NB4 (cell line): ENCODE measurements at regions not wholly inside any gene's neighbourhood (a gene's known extent, or its start where the extent isn't known, plus 50 kb on each side); places are given as distances from the start of the nearest gene placed in this dataset.

Experiments
- DNase-seq: peaks from one replicate; pipeline ENCODE4 v3.0.0; 2010; ENCODE audit warnings: low read depth
- H3K4me3 ChIP-seq: one replicate; pipeline ENCODE4 v1.5.1; 2011; ENCODE audit warnings: mild to moderate bottlenecking, low read depth, low read length, moderate library complexity
- CTCF ChIP-seq: IDR thresholded peaks from one replicate; pipeline ENCODE4 v1.5.1; 2012; ENCODE audit warnings: low read depth, low read length
- MYC ChIP-seq: IDR thresholded peaks from 2 replicates; pipeline ENCODE4 v1.6.1; 2011; ENCODE audit warnings: low read depth, low read length
- POLR2A ChIP-seq: IDR thresholded peaks from 2 replicates; pipeline ENCODE4 v1.6.1; 2011; ENCODE audit warnings: mild to moderate bottlenecking; ENCODE audit not compliant: insufficient read length; ENCODE audit errors: extremely low read depth
- TF ChIP-seq, protein P1 (sequence below): IDR thresholded peaks from 2 replicates; pipeline ENCODE4 v1.6.1; 2011; ENCODE audit warnings: low read depth, low read length

DNA sequence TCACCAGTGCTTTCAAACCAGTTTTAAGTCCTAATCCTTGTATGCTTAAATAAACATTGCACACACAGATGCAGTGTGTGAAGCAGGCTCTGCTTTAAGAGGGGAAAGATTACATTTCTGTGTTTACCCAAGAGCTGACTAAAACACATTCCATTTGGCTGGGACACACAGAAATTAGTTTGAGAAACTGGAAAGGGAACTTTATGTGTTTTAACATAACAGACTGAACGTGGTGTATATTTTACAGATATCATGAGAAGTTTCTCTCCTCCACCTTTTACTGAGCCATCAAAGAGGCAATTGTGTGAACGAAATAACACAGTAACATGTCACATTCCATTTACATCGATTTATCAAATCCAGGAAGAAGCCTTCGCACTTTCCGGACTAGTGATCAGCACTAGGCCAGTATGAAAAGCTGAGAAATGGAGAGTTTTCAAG, 121.8 kb downstream of the MAIP1 start:
- no peak for TF ChIP-seq CTCF
- no peak for TF ChIP-seq MYC
- TF ChIP-seq, protein P1, sequence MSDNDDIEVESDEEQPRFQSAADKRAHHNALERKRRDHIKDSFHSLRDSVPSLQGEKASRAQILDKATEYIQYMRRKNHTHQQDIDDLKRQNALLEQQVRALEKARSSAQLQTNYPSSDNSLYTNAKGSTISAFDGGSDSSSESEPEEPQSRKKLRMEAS = no peak
- no peak for TF ChIP-seq POLR2A
- no peak for DNase-seq
- no peak overlapping the region for H3K4me3 ChIP-seq

DNA sequence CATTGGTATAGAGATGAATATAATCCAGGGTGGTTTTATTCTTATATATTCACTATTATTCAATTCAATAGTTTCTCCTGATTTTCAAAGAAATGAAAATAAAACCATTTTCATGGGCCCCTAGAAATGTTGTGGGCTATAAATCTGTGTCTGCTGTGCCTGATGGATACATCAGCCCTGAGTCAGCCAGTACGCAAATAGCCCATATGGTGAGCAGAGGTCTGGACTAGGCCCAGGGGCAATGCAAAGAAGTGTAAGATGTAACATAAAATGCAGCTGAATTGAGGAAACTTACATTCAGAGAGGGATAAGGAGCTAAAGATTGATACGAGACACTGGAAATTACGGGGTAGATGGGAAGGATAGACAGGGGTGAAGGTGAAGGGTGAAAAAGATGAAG, 122.5 kb downstream of the MAIP1 start:
- TF ChIP-seq, protein P1 = no peak
- no peak for TF ChIP-seq CTCF
- DNase-seq = no peak
- H3K4me3 ChIP-seq = no peak overlapping the region

DNA sequence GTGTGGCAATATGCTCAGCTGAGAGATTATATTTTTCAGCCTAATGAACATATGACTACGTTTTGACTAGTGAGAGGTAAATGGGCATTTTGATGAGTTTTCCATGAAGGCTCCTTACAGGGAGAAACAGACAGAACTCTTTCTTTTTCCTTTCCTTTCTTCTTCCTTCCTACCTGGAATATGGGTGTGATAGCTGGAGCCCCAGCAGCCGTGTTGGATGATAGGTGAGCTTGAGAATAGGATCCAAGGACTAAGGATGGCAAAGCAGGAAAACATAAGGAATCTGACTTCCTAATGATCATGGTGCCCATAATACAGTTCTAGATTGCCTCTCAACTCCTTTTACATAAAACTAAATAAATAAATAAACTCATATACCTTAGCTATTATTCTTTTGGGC, 124.0 kb downstream of the MAIP1 start:
- DNase-seq = no peak
- TF ChIP-seq MYC (no peak), POLR2A (no peak), CTCF (no peak)
- TF ChIP-seq, protein P1 = no peak
- H3K4me3 ChIP-seq = no peak overlapping the region

DNA sequence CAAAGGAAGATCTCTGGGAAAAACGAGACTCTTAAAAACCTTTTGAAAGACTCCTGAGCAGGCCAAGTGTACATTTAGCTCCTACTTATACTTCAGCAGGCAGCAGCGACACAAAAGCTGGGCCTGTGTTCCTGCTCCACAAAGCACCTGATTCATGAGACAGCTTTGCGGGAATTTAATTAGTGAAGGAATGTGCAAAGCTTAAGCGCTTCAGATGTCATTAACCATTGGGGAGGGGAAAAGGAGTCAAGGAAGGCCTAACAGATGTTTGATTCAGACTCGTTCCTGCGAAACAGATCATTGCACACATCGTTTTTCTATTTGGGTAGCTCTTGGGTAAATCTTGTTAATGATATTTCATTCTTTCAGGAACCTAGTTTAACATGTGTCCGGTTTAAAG, 125.9 kb downstream of the MAIP1 start:
- DNase-seq = no peak
- TF ChIP-seq, protein P1 = no peak
- TF ChIP-seq CTCF (no peak), POLR2A (no peak), MYC (no peak)
- H3K4me3 ChIP-seq = no peak overlapping the region

DNA sequence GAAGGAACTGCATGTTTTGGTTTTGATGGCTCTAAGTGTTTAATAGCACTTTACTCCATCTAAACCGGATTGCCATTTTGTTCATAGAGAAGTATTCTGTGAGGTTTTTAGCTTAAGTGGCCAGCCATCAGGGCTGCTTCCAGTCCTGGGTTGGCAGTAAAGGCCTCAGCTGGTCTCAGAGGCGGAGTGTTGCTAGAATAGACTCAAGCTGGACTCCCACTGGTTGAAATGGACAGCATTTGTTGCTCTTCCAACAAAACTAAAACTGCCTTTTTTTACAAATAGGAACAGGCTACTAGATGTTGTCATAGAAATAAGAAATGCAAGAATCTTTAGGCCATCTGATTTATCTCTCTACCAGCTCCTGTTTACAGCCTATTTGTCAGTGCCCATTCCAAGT, 126.4 kb downstream of the MAIP1 start:
- TF ChIP-seq POLR2A (no peak), CTCF (no peak), MYC (no peak)
- no peak overlapping the region for H3K4me3 ChIP-seq
- no peak for DNase-seq

DNA sequence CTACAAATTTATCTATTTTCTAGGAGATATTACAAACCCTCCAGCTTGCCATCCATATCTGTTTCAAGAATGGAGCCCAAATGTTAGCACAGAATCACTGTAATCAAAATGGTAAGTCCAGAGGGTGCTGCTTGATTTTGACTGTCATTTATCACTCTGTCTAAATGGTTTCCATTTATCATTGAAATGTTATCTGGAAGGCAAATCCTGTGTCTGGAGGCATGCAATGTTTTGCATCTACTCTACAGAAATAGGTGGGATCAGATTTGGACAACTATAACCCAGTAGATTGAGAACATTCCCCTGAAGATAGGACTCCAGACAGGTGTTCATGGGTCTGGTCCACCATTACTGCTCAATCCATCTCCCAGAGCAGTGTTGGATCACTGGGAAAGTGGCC, 128.7 kb downstream of the MAIP1 start:
- DNase-seq = no peak

More for the DNA sequence above, 128.7 kb downstream of the MAIP1 start:
- no peak for TF ChIP-seq CTCF
- no peak for TF ChIP-seq POLR2A
- TF ChIP-seq MYC = no peak
- TF ChIP-seq, protein P1 = no peak
- no peak overlapping the region for H3K4me3 ChIP-seq
